Mesothelial cell of epicardium (in vitro differentiated cells): ENCODE measurements at regions not wholly inside any gene's neighbourhood (a gene's known extent, or its start where the extent isn't known, plus 50 kb on each side); places are given as distances from the start of the nearest gene placed in this dataset.
"Not testable (repeated sequence)": the region's sequence is repeated elsewhere in the genome, so short reads cannot be mapped to it uniquely, and the experiment has no call there.

Experiments used
- DNase-seq, 2 experiments: peaks; one replicate each; pipeline ENCODE4 v3.0.0; 2021; ENCODE audit warnings: low spot score in 2 of 2; ENCODE audit not compliant: unreplicated experiment in 2 of 2
- H3K27ac Mint-ChIP-seq: 2 replicates; pipeline ENCODE4 v1.8.0; 2021; ENCODE audit warnings: mixed read lengths
- H3K27me3 Mint-ChIP-seq: 2 replicates; pipeline ENCODE4 v1.8.0; 2021; ENCODE audit warnings: low read depth, mixed read lengths
- H3K36me3 Mint-ChIP-seq: 2 replicates; pipeline ENCODE4 v1.8.0; 2021; ENCODE audit warnings: mixed read lengths
- H3K4me1 Mint-ChIP-seq: 2 replicates; pipeline ENCODE4 v1.8.0; 2021; ENCODE audit warnings: mixed read lengths
- H3K4me3 Mint-ChIP-seq: 2 replicates; pipeline ENCODE4 v1.8.0; 2021; ENCODE audit warnings: mild to moderate bottlenecking, moderate library complexity, mixed read lengths
- H3K9me3 Mint-ChIP-seq: 2 replicates; pipeline ENCODE4 v1.8.0; 2021; ENCODE audit warnings: mixed read lengths
- CTCF ChIP-seq: fragments of 200-600 bp; sonication (generic); IDR thresholded peaks from one replicate; pipeline ENCODE4 v1.5.0; 2021; ENCODE audit warnings: antibody characterized with exemption; ENCODE audit not compliant: unreplicated experiment

GRCh38 chr14:34381304-34381703 is 80.7 kb downstream of the SPTSSA start:
- not testable (repeated sequence) for H3K36me3 Mint-ChIP-seq, DNase-seq, H3K9me3 Mint-ChIP-seq, H3K27ac Mint-ChIP-seq, H3K4me3 Mint-ChIP-seq
- Mint-ChIP-seq H3K27me3 (peaks cover 14% of the 10 kb centered on the region), H3K4me1 (peaks cover 16% of the 10 kb centered on the region)

GRCh38 chr14:34380471-34380845 is 81.6 kb downstream of the SPTSSA start:
- H3K27me3 Mint-ChIP-seq, result peaks cover 11% of the 10 kb centered on the region
- H3K27ac Mint-ChIP-seq, result no peak overlapping the region
- TF ChIP-seq CTCF, result no peak
- no peaks in the 10 kb centered on the region for H3K9me3 Mint-ChIP-seq
- H3K4me1 Mint-ChIP-seq, result peaks cover 16% of the 10 kb centered on the region
- no peaks in the 10 kb centered on the region for H3K36me3 Mint-ChIP-seq
- DNase-seq, result no peak
- H3K4me3 Mint-ChIP-seq, result no peak overlapping the region

- peaks cover 16% of the 10 kb centered on the region for H3K4me1 Mint-ChIP-seq
- peak overlapping the region; percentile 52 for H3K27ac Mint-ChIP-seq
- DNase-seq, result no peak
- no peaks in the 10 kb centered on the region for H3K36me3 Mint-ChIP-seq
- TF ChIP-seq CTCF, result no peak
- H3K9me3 Mint-ChIP-seq, result no peaks in the 10 kb centered on the region
- H3K27me3 Mint-ChIP-seq, result peaks cover 10% of the 10 kb centered on the region
- no peak overlapping the region for H3K4me3 Mint-ChIP-seq
Measured at GRCh38 chr14:34379816-34380470, 82.1 kb downstream of the SPTSSA start.

GRCh38 chr14:34376649-34377267 is 85.3 kb downstream of the SPTSSA start:
- no peak for TF ChIP-seq CTCF
- Mint-ChIP-seq H3K27me3 (no peaks in the 10 kb centered on the region), H3K4me1 (peaks cover 16% of the 10 kb centered on the region), H3K4me3 (no peak overlapping the region), H3K27ac (no peak overlapping the region), H3K9me3 (no peaks in the 10 kb centered on the region), H3K36me3 (no peaks in the 10 kb centered on the region)
- DNase-seq, result no peak

- TF ChIP-seq CTCF, result no peak
- H3K4me3 Mint-ChIP-seq, result no peak overlapping the region
- H3K9me3 Mint-ChIP-seq, result no peaks in the 10 kb centered on the region
- H3K4me1 Mint-ChIP-seq, result peaks cover 9% of the 10 kb centered on the region
- H3K27me3 Mint-ChIP-seq, result no peaks in the 10 kb centered on the region
- H3K27ac Mint-ChIP-seq, result peak overlapping the region; percentile 68
- no peaks in the 10 kb centered on the region for H3K36me3 Mint-ChIP-seq
- DNase-seq, result no peak
Measured at GRCh38 chr14:34374998-34375740, 86.9 kb downstream of the SPTSSA start.

- no peaks in the 10 kb centered on the region for H3K27me3 Mint-ChIP-seq
- H3K4me3 Mint-ChIP-seq, result no peak overlapping the region
Measured at GRCh38 chr14:34373191-34373590, 88.8 kb downstream of the SPTSSA start.

More at GRCh38 chr14:34373191-34373590, 88.8 kb downstream of the SPTSSA start:
- no peak for TF ChIP-seq CTCF
- Mint-ChIP-seq H3K4me1 (peaks cover 12% of the 10 kb centered on the region), H3K36me3 (no peaks in the 10 kb centered on the region), H3K9me3 (no peaks in the 10 kb centered on the region), H3K27ac (peak overlapping the region; percentile 14)
- DNase-seq, result no peak
